ENCODE measurements at regions not wholly inside any gene's neighbourhood (a gene's known extent, or its start where the extent isn't known, plus 50 kb on each side); places are given as distances from the start of the nearest gene placed in this dataset.

GRCh38 chr4:100848841-100849240 is 331.0 kb upstream of the EMCN start:
- CTCF ChIA-PET = interaction anchor here (0.7 kb wide), 1 partner anchor 110 kb away, joined by 3 read pairs; no protein-coding TSS in a partner anchor
- peak; percentile 48 for DNase-seq (ENCODE audit: low spot score)
- Histone ChIP-seq H3K27me3 (replicated peaks; ENCODE audit: insufficient read depth, low read depth, low read length, poor library complexity) (no peaks in the 10 kb centered on the region), H3K9me3 (ENCODE audit: low read depth, low read length, poor library complexity, severe bottlenecking) (no peaks in the 10 kb centered on the region), H3K4me1 (ENCODE audit: insufficient read depth, low read length, poor library complexity, severe bottlenecking) (no peaks in the 10 kb centered on the region), H3K4me3 (ENCODE audit: low read depth, low read length, poor library complexity, severe bottlenecking) (no peak overlapping the region), H3K27ac (ENCODE audit: low read depth, low read length, poor library complexity, severe bottlenecking) (no peak overlapping the region), H3K36me3 (ENCODE audit: insufficient read depth, low read length, poor library complexity, severe bottlenecking) (no peaks in the 10 kb centered on the region)
- peak; percentile 50 for TF ChIP-seq CTCF (conservative IDR thresholded peaks at IDR 0.05; ENCODE audit: low read depth, low read length)
- no peak for TF ChIP-seq EZH2 (IDR thresholded peaks at IDR 0.05; ENCODE audit: borderline replicate concordance, low read depth, low read length, poor library complexity, severe bottlenecking)
- POLR2A ChIA-PET (ENCODE audit: low non-redundant PET) = no interaction called here
- no TSS peak for BruUV-seq (replicated peaks)
- intact Hi-C loops (cut with micrococcal nuclease; ENCODE audit: unreplicated experiment) = no loop called here

GRCh38 chr4:100843910-100844309 is 326.1 kb upstream of the EMCN start:
- no peaks in the 10 kb centered on the region for H3K27me3 ChIP-seq (replicated peaks; ENCODE audit: insufficient read depth, low read depth, low read length, poor library complexity)
- no peaks in the 10 kb centered on the region for H3K36me3 ChIP-seq (ENCODE audit: insufficient read depth, low read length, poor library complexity, severe bottlenecking)
- H3K9me3 ChIP-seq (ENCODE audit: low read depth, low read length, poor library complexity, severe bottlenecking) = no peaks in the 10 kb centered on the region
- BruUV-seq (replicated peaks) = no TSS peak
- H3K4me3 ChIP-seq (ENCODE audit: low read depth, low read length, poor library complexity, severe bottlenecking) = no peak overlapping the region
- ChIA-PET CTCF (no interaction called here), POLR2A (ENCODE audit: low non-redundant PET) (no interaction called here)
- no peaks in the 10 kb centered on the region for H3K4me1 ChIP-seq (ENCODE audit: insufficient read depth, low read length, poor library complexity, severe bottlenecking)
- intact Hi-C loops (cut with micrococcal nuclease; ENCODE audit: unreplicated experiment) = no loop called here
- no peak overlapping the region for H3K27ac ChIP-seq (ENCODE audit: low read depth, low read length, poor library complexity, severe bottlenecking)
- no peak for TF ChIP-seq EZH2 (IDR thresholded peaks at IDR 0.05; ENCODE audit: borderline replicate concordance, low read depth, low read length, poor library complexity, severe bottlenecking)
- TF ChIP-seq CTCF (conservative IDR thresholded peaks at IDR 0.05; ENCODE audit: low read depth, low read length) = no peak
- no peak for DNase-seq (ENCODE audit: low spot score)

- no TSS peak for BruUV-seq (replicated peaks)
- no peaks in the 10 kb centered on the region for H3K27me3 ChIP-seq (replicated peaks; ENCODE audit: insufficient read depth, low read depth, low read length, poor library complexity)
- POLR2A ChIA-PET (ENCODE audit: low non-redundant PET) = no interaction called here
- no peak overlapping the region for H3K27ac ChIP-seq (ENCODE audit: low read depth, low read length, poor library complexity, severe bottlenecking)
- intact Hi-C loops (cut with micrococcal nuclease; ENCODE audit: unreplicated experiment) = no loop called here
- TF ChIP-seq CTCF (conservative IDR thresholded peaks at IDR 0.05; ENCODE audit: low read depth, low read length) (no peak), EZH2 (IDR thresholded peaks at IDR 0.05; ENCODE audit: borderline replicate concordance, low read depth, low read length, poor library complexity, severe bottlenecking) (no peak)
- peaks cover 4% of the 10 kb centered on the region for H3K4me1 ChIP-seq (ENCODE audit: insufficient read depth, low read length, poor library complexity, severe bottlenecking)
- no peak overlapping the region for H3K4me3 ChIP-seq (ENCODE audit: low read depth, low read length, poor library complexity, severe bottlenecking)
- CTCF ChIA-PET = no interaction called here
- H3K36me3 ChIP-seq (ENCODE audit: insufficient read depth, low read length, poor library complexity, severe bottlenecking) = no peaks in the 10 kb centered on the region
- DNase-seq (ENCODE audit: low spot score) = peak; percentile 4
- H3K9me3 ChIP-seq (ENCODE audit: low read depth, low read length, poor library complexity, severe bottlenecking) = no peaks in the 10 kb centered on the region
Observed at GRCh38 chr4:100842856-100843255, 325.0 kb upstream of the EMCN start.
